T-cell (primary cell): ENCODE measurements at regions not wholly inside any gene's neighbourhood (a gene's known extent, or its start where the extent isn't known, plus 50 kb on each side); places are given as distances from the start of the nearest gene placed in this dataset.

Source experiments
- ATAC-seq, 4 experiments: fragments of 200-7000 bp in 3 of 4; fragments of 150-1000 bp in 1 of 4; cut with Tn5 transposase; replicated peaks in 1 of 4; 1 replicate in 3 of 4; 2 replicates in 1 of 4; pipeline ENCODE4 v1.10.0; 2021; ENCODE audit warnings: moderate library complexity in 3 of 4, mild to moderate bottlenecking in 2 of 4, moderate number of reproducible peaks in 1 of 4
- CTCF ChIA-PET, 2 donors: fragments of 300-600 bp; sonication (Branson Sonifier 250); formaldehyde crosslinking; loops; one replicate each; lab custom pipeline; 2022; ENCODE audit warnings: antibody characterized with exemption in 2 of 2; lab: Charles Lee
- POLR2A ChIA-PET, 2 donors: fragments of 300-600 bp; sonication (Branson Sonifier 250); formaldehyde crosslinking; loops; one replicate each; lab custom pipeline; 2022; ENCODE audit warnings: antibody characterized with exemption in 2 of 2; lab: Charles Lee
- DNase-seq, 35 experiments: peaks; one replicate each; pipeline versions ENCODE4 v3.0.0 to v3.0.0-alpha.2; 2013 to 2023
- H3K27ac ChIP-seq: one replicate; pipeline ENCODE4 v1.5.1; 2013; ENCODE audit warnings: low read length
- H3K27me3 ChIP-seq, 2 experiments: replicated peaks in 1 of 2; 1 replicate in 1 of 2; 2 replicates in 1 of 2; pipeline versions ENCODE4 v1.6.1 to v1.7.0; 2013; ENCODE audit warnings: low read length in 1 of 2, mixed read lengths in 1 of 2; ENCODE audit not compliant: control insufficient read depth in 2 of 2, insufficient read depth in 2 of 2; ENCODE audit errors: extremely low read depth in 1 of 2
- H3K36me3 ChIP-seq, 2 donors: 1 replicate in 1 of 2; 2 replicates in 1 of 2; pipeline versions ENCODE4 v1.6.1 to v1.7.0; 2013; ENCODE audit warnings: low read length in 1 of 2; ENCODE audit not compliant: control insufficient read depth in 2 of 2, insufficient read depth in 1 of 2; ENCODE audit errors: extremely low read depth in 1 of 2
- H3K4me1 ChIP-seq, 2 experiments: 1 replicate in 1 of 2; 2 replicates in 1 of 2; pipeline versions ENCODE4 v1.6.1 to v1.7.0; 2013; ENCODE audit warnings: low read length in 2 of 2, mixed read lengths in 1 of 2; ENCODE audit not compliant: insufficient read depth in 2 of 2, control insufficient read depth in 1 of 2; ENCODE audit errors: extremely low read depth in 1 of 2
- H3K4me3 ChIP-seq, 2 donors: 1 replicate in 1 of 2; 2 replicates in 1 of 2; pipeline versions ENCODE4 v1.5.1 to v1.7.0; 2013; ENCODE audit warnings: mild to moderate bottlenecking in 2 of 2, low read length in 1 of 2, moderate library complexity in 1 of 2; ENCODE audit not compliant: control insufficient read depth in 1 of 2; ENCODE audit errors: extremely low read depth in 1 of 2
- H3K9me3 ChIP-seq: 2 replicates; pipeline ENCODE4 v1.7.0; 2013
- H3K27ac Mint-ChIP-seq, 2 donors: one replicate each; pipeline ENCODE4 v1.8.0; 2020 to 2021; ENCODE audit warnings: mild to moderate bottlenecking in 2 of 2, mixed read lengths in 2 of 2
- H3K27me3 Mint-ChIP-seq, 2 donors: one replicate each; pipeline ENCODE4 v1.8.0; 2021 to 2022; ENCODE audit warnings: mixed read lengths in 2 of 2
- H3K36me3 Mint-ChIP-seq: one replicate; pipeline ENCODE4 v1.8.0; 2021; ENCODE audit warnings: mixed read lengths
- H3K4me1 Mint-ChIP-seq, 3 donors: one replicate each; pipeline ENCODE4 v1.8.0; 2020 to 2022; ENCODE audit warnings: mixed read lengths in 3 of 3, mild to moderate bottlenecking in 1 of 3
- H3K4me3 Mint-ChIP-seq, 3 donors: one replicate each; pipeline ENCODE4 v1.8.0; 2020 to 2022; ENCODE audit warnings: mild to moderate bottlenecking in 3 of 3, mixed read lengths in 3 of 3, moderate library complexity in 3 of 3
- H3K9me3 Mint-ChIP-seq, 3 donors: one replicate each; pipeline ENCODE4 v1.8.0; 2020 to 2022; ENCODE audit warnings: mixed read lengths in 3 of 3
- WGBS: methylation state at CpG from one replicate; pipeline ENCODE4 v1.1.5; 2013; ENCODE audit warnings: missing lambda C conversion rate; ENCODE audit not compliant: insufficient coverage; 5-methylcytosine and 5-hydroxymethylcytosine counted together

DNA sequence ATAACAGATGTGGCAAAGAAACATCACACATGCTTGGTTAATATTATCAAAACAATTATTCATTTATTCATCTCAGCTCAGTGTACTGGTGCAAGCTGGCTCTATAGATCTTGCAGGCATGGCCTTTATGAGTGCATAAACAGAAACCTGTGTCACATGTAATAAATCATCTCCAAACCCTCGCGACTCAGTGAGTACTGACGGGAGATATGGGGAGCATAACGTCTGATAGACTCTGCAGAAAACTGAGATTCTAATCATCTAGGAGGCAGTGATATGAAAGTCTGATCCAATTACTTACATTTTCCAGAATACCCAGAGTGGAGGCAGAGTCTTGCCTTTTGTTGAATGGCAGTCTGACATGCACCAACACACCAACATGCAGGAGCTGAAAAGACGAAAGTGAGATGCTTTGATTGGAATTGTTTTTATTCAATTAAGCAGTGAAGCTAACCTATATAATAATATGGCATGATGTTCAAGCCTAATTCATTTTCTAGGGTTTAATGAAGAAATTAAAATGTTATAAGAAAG is 416.8 kb downstream of the RNF144A start:
- H3K9me3 Mint-ChIP-seq = no peaks in the 10 kb centered on the region
- H3K27me3 Mint-ChIP-seq = peaks cover 14 to 21% of the 10 kb centered on the region in 2 donors
- ChIA-PET CTCF (no interaction called here), POLR2A (no interaction called here)
- WGBS = no CpG with 5 or more reads among the region's 5 CpGs
- no peak for DNase-seq
- ATAC-seq = no peak
- H3K4me3 Mint-ChIP-seq = no peak overlapping the region
- H3K9me3 ChIP-seq = no peaks in the 10 kb centered on the region
- no peaks in the 10 kb centered on the region for H3K4me1 Mint-ChIP-seq
- H3K4me3 ChIP-seq = no peak overlapping the region
- no peak overlapping the region for H3K27ac ChIP-seq
- H3K27me3 ChIP-seq = no peaks in the 10 kb centered on the region
- no peaks in the 10 kb centered on the region for H3K36me3 Mint-ChIP-seq
- H3K27ac Mint-ChIP-seq = no peak overlapping the region
- no peaks in the 10 kb centered on the region for H3K36me3 ChIP-seq
- no peaks in the 10 kb centered on the region for H3K4me1 ChIP-seq

DNA sequence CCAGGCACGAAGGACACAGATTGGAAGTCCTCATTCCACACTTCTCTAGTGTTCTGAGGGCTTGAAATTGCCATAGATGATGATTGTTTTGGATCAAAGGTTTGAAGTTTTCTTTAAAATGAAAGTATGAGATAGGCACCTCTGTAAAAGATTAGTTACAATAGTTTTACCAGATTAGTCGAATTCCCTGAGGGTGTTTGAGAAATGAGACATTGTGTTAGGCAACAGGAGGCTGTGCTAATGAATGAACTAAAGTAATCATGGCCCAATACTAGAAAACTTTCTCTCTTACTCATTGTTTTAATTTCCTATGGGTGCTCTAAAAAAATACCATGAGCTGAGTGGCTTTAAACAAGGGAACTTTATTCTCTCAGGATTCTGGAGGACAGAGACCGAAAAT is 421.7 kb downstream of the RNF144A start:
- H3K4me1 ChIP-seq = no peaks in the 10 kb centered on the region
- H3K4me1 Mint-ChIP-seq = no peaks in the 10 kb centered on the region
- peaks cover 13 to 14% of the 10 kb centered on the region in 2 donors for H3K27me3 Mint-ChIP-seq
- 88% methylated on average over 1 of the region's 3 CpGs for WGBS
- no peak overlapping the region for H3K27ac ChIP-seq
- no peaks in the 10 kb centered on the region for H3K27me3 ChIP-seq
- ChIA-PET POLR2A (no interaction called here), CTCF (no interaction called here)
- H3K9me3 ChIP-seq = no peaks in the 10 kb centered on the region
- DNase-seq = no peak
- no peak for ATAC-seq
- peaks cover 0 to 4% (median 0%) of the 10 kb centered on the region in 3 donors for H3K9me3 Mint-ChIP-seq
- H3K27ac Mint-ChIP-seq = no peak overlapping the region
- no peaks in the 10 kb centered on the region for H3K36me3 ChIP-seq
- no peak overlapping the region for H3K4me3 Mint-ChIP-seq
- H3K4me3 ChIP-seq = no peak overlapping the region
- no peaks in the 10 kb centered on the region for H3K36me3 Mint-ChIP-seq

DNA sequence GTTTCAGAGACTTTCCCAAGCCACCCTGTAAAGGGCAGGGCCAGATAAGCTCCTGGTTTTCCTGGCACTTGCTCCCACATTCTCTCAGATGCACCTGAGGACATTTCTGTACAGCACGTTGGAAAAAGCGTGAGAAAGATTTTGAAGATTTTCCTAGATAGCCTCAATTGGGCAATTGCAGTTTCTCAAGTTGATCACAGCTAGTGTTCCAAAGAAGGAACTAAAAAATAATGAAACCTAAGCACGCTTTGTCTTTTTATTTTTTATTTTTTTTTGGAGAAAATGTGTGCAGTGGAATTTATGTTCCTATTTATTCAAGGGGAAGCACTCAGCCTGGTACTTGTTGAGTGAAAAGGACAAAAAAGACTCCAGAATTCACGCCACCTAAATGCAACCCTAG is 429.1 kb downstream of the RNF144A start:
- no peaks in the 10 kb centered on the region for H3K4me1 Mint-ChIP-seq
- H3K9me3 Mint-ChIP-seq = no peaks in the 10 kb centered on the region
- no peak overlapping the region for H3K27ac Mint-ChIP-seq
- Histone ChIP-seq H3K27me3 (no peaks in the 10 kb centered on the region), H3K4me3 (no peak overlapping the region), H3K4me1 (no peaks in the 10 kb centered on the region), H3K9me3 (no peaks in the 10 kb centered on the region), H3K36me3 (no peaks in the 10 kb centered on the region), H3K27ac (no peak overlapping the region)
- no peak overlapping the region for H3K4me3 Mint-ChIP-seq
- no peaks in the 10 kb centered on the region for H3K36me3 Mint-ChIP-seq
- no peaks in the 10 kb centered on the region for H3K27me3 Mint-ChIP-seq
- DNase-seq = no peak
- no peak for ATAC-seq
- WGBS = 78% methylated on average over 3 of the region's 4 CpGs
- ChIA-PET POLR2A (no interaction called here), CTCF (no interaction called here)

DNA sequence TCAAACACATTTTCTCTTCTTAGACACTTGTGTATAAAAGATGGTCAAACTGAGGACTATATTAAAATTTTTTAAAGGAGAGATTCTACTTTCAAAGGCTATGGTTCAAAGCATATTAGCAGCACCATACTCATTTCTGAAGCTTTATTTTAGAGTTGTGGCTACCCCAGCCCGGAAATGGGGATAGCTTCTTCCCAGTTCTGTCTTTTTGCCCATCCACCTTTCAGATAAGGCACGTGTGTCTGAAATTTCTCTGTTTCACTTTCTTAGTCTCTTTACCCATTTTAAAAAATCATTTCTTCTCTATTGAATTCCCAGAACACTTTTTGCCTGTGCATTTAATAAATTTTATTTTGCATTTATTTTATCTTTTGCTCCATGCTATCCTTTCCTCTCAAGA is 431.5 kb downstream of the RNF144A start:
- Histone ChIP-seq H3K4me3 (no peak overlapping the region), H3K27ac (no peak overlapping the region), H3K36me3 (no peaks in the 10 kb centered on the region), H3K4me1 (no peaks in the 10 kb centered on the region), H3K27me3 (no peaks in the 10 kb centered on the region), H3K9me3 (no peaks in the 10 kb centered on the region)
- no peak for ATAC-seq
- H3K4me1 Mint-ChIP-seq = no peaks in the 10 kb centered on the region
- 57% methylated on average over 1 of the region's 2 CpGs for WGBS
- H3K27me3 Mint-ChIP-seq = no peaks in the 10 kb centered on the region
- DNase-seq = no peak
- H3K36me3 Mint-ChIP-seq = no peaks in the 10 kb centered on the region
- ChIA-PET CTCF (interaction anchor here in 1 of 2 donors (0.6 kb wide), 1 partner anchor 145 kb away, joined by 3 read pairs; no protein-coding TSS in a partner anchor), POLR2A (no interaction called here)
- no peaks in the 10 kb centered on the region for H3K9me3 Mint-ChIP-seq
- H3K27ac Mint-ChIP-seq = no peak overlapping the region
- H3K4me3 Mint-ChIP-seq = no peak overlapping the region

GRCh38 chr2:7352191-7352590 is 435.0 kb downstream of the RNF144A start:
- Histone ChIP-seq H3K36me3 (no peaks in the 10 kb centered on the region), H3K27me3 (peaks cover 0 to 1% of the 10 kb centered on the region in 2 experiments), H3K9me3 (no peaks in the 10 kb centered on the region), H3K27ac (no peak overlapping the region), H3K4me1 (no peaks in the 10 kb centered on the region), H3K4me3 (no peak overlapping the region)
- POLR2A ChIA-PET = no interaction called here
- Mint-ChIP-seq H3K4me1 (no peaks in the 10 kb centered on the region), H3K27me3 (no peaks in the 10 kb centered on the region), H3K9me3 (no peaks in the 10 kb centered on the region), H3K4me3 (no peak overlapping the region), H3K36me3 (no peaks in the 10 kb centered on the region), H3K27ac (no peak overlapping the region)
- CTCF ChIA-PET = no interaction called here
- ATAC-seq (no peak), DNase-seq (no peak)
- 88% methylated on average over 5 of the region's 5 CpGs for WGBS

GRCh38 chr2:7353571-7353970 is 436.4 kb downstream of the RNF144A start:
- Mint-ChIP-seq H3K27ac (no peak overlapping the region), H3K27me3 (no peaks in the 10 kb centered on the region), H3K36me3 (no peaks in the 10 kb centered on the region), H3K4me3 (no peak overlapping the region), H3K9me3 (no peaks in the 10 kb centered on the region), H3K4me1 (no peaks in the 10 kb centered on the region)
- POLR2A ChIA-PET = interaction anchor here in 1 of 2 donors (0.6 kb wide), 1 partner anchor 95 kb away, joined by 4 read pairs; no protein-coding TSS in a partner anchor
- WGBS = 89% methylated on average over 4 of the region's 4 CpGs
- no peaks in the 10 kb centered on the region for H3K9me3 ChIP-seq
- no peaks in the 10 kb centered on the region for H3K36me3 ChIP-seq
- CTCF ChIA-PET = no interaction called here
- ATAC-seq = no peak
- no peaks in the 10 kb centered on the region for H3K4me1 ChIP-seq
- DNase-seq = no peak
- H3K27ac ChIP-seq = no peak overlapping the region
- no peak overlapping the region for H3K4me3 ChIP-seq
- peaks cover 0 to 5% of the 10 kb centered on the region in 2 experiments for H3K27me3 ChIP-seq

- no peaks in the 10 kb centered on the region for H3K4me1 Mint-ChIP-seq
- WGBS = 85% methylated on average over 9 of the region's 10 CpGs
- Histone ChIP-seq H3K4me1 (no peaks in the 10 kb centered on the region), H3K27ac (no peak overlapping the region), H3K36me3 (no peaks in the 10 kb centered on the region), H3K4me3 (no peak overlapping the region), H3K9me3 (no peaks in the 10 kb centered on the region), H3K27me3 (peaks cover 0 to 5% of the 10 kb centered on the region in 2 experiments)
- H3K4me3 Mint-ChIP-seq = no peak overlapping the region
- ATAC-seq = no peak
- no peaks in the 10 kb centered on the region for H3K9me3 Mint-ChIP-seq
- no peak for DNase-seq
- H3K27ac Mint-ChIP-seq = no peak overlapping the region
- CTCF ChIA-PET = no interaction called here
- POLR2A ChIA-PET = no interaction called here
- peaks cover 0 to 4% of the 10 kb centered on the region in 2 donors for H3K27me3 Mint-ChIP-seq
- H3K36me3 Mint-ChIP-seq = no peaks in the 10 kb centered on the region
Observed at GRCh38 chr2:7355781-7356180, 438.6 kb downstream of the RNF144A start.
